Fibroblast of lung (primary cell): ENCODE measurements at regions not wholly inside any gene's neighbourhood (a gene's known extent, or its start where the extent isn't known, plus 50 kb on each side); places are given as distances from the start of the nearest gene placed in this dataset.

Source experiments
- DNase-seq, 2 donors: peaks; one replicate each; pipeline versions ENCODE4 v3.0.0 to v3.0.0-alpha.2; 2010; ENCODE audit warnings: low read depth in 2 of 2
- H2AFZ ChIP-seq: 2 replicates; pipeline ENCODE4 v1.5.1; 2012; ENCODE audit warnings: low read length, control low read depth, inconsistent platforms
- H3K27ac ChIP-seq: 2 replicates; pipeline ENCODE4 v1.5.1; 2011; ENCODE audit warnings: low read length, control low read depth; ENCODE audit not compliant: insufficient read depth
- H3K27me3 ChIP-seq: 2 replicates; pipeline ENCODE4 v1.5.1; 2011; ENCODE audit warnings: mild to moderate bottlenecking, low read length; ENCODE audit not compliant: control insufficient read depth, insufficient read depth
- H3K36me3 ChIP-seq: 2 replicates; pipeline ENCODE4 v1.5.1; 2011; ENCODE audit warnings: low read length; ENCODE audit not compliant: control insufficient read depth, insufficient read depth
- H3K4me1 ChIP-seq: 2 replicates; pipeline ENCODE4 v1.5.1; 2011; ENCODE audit warnings: low read length; ENCODE audit not compliant: control insufficient read depth, insufficient read depth; ENCODE audit errors: extremely low read depth
- H3K4me2 ChIP-seq: 2 replicates; pipeline ENCODE4 v1.5.1; 2011; ENCODE audit warnings: low read length, control low read depth; ENCODE audit not compliant: insufficient read depth; ENCODE audit errors: extremely low read depth
- H3K4me3 ChIP-seq, 4 experiments: fragments of 200-600 bp in 1 of 4; sonication (generic) in 1 of 4; replicated peaks in 1 of 4; 2 replicates each; pipeline ENCODE4 v1.5.1; 2011 to 2016; ENCODE audit warnings: low read length in 4 of 4, low read depth in 3 of 4, mild to moderate bottlenecking in 3 of 4, control low read depth in 2 of 4, inconsistent platforms in 1 of 4, mixed read lengths in 1 of 4; ENCODE audit not compliant: insufficient read depth in 1 of 4; ENCODE audit errors: control extremely low read depth in 1 of 4
- H3K79me2 ChIP-seq: 2 replicates; pipeline ENCODE4 v1.5.1; 2012; ENCODE audit warnings: mild to moderate bottlenecking, low read length, inconsistent platforms; ENCODE audit not compliant: control insufficient read depth, insufficient read depth
- H3K9ac ChIP-seq: 2 replicates; pipeline ENCODE4 v1.5.1; 2011; ENCODE audit warnings: mild to moderate bottlenecking, low read length, control low read depth; ENCODE audit not compliant: insufficient read depth
- H3K9me3 ChIP-seq: 2 replicates; pipeline ENCODE4 v1.5.1; 2012; ENCODE audit warnings: low read depth, low read length; ENCODE audit not compliant: control insufficient read depth, insufficient read depth
- H4K20me1 ChIP-seq: 2 replicates; pipeline ENCODE4 v1.5.1; 2011; ENCODE audit warnings: low read length; ENCODE audit not compliant: control insufficient read depth, insufficient read depth; ENCODE audit errors: extremely low read depth
- EZH2 ChIP-seq: IDR thresholded peaks from 2 replicates; pipeline ENCODE4 v1.5.1; 2012; ENCODE audit warnings: low read length, control low read depth, mild to moderate bottlenecking; ENCODE audit errors: missing control alignments
- TF ChIP-seq, protein P1 (sequence below), 2 donors: IDR thresholded peaks in 1 of 2; conservative IDR thresholded peaks in 1 of 2; 1 replicate in 1 of 2; 2 replicates in 1 of 2; pipeline ENCODE4 v1.5.1; 2011 to 2012; ENCODE audit warnings: low read length in 2 of 2, control low read depth in 1 of 2, inconsistent platforms in 1 of 2, low read depth in 1 of 2, mild to moderate bottlenecking in 1 of 2

DNA sequence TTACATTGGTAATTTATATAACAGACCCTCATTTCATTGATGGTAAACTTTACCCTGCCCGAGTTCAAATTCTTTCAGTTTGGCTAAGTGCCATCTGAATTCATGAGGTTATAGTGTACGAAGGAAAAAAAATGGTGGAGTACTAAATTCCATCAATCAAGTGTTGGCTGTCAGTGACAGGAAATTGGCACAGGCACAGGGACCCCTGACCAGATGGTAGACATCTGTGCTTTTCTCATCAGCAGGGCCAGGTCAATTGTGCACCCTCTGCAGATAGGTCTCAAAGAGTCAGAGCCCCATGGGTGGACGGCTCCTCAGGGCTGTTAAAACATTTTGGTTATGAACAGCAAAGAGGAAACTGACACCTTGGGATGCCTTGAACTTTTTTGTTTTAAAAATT is 439.2 kb downstream of the SETBP1 start:
- Histone ChIP-seq H3K27ac (no peak overlapping the region), H3K9ac (no peak overlapping the region), H3K27me3 (no peaks in the 10 kb centered on the region), H3K9me3 (no peaks in the 10 kb centered on the region), H3K4me3 (no peak overlapping the region), H3K79me2 (no peaks in the 10 kb centered on the region), H3K36me3 (no peaks in the 10 kb centered on the region), H4K20me1 (no peaks in the 10 kb centered on the region), H2AFZ (no peak overlapping the region), H3K4me1 (no peaks in the 10 kb centered on the region), H3K4me2 (no peak overlapping the region)
- DNase-seq: peak in 1 of 2 donors; percentile 20
- TF ChIP-seq, protein P1, sequence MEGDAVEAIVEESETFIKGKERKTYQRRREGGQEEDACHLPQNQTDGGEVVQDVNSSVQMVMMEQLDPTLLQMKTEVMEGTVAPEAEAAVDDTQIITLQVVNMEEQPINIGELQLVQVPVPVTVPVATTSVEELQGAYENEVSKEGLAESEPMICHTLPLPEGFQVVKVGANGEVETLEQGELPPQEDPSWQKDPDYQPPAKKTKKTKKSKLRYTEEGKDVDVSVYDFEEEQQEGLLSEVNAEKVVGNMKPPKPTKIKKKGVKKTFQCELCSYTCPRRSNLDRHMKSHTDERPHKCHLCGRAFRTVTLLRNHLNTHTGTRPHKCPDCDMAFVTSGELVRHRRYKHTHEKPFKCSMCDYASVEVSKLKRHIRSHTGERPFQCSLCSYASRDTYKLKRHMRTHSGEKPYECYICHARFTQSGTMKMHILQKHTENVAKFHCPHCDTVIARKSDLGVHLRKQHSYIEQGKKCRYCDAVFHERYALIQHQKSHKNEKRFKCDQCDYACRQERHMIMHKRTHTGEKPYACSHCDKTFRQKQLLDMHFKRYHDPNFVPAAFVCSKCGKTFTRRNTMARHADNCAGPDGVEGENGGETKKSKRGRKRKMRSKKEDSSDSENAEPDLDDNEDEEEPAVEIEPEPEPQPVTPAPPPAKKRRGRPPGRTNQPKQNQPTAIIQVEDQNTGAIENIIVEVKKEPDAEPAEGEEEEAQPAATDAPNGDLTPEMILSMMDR (conservative IDR thresholded peaks at IDR 0.05 in 1 of 2, IDR thresholded peaks at IDR 0.05 in 1 of 2; ENCODE audit: low read depth in 1 of 2, low read length in 2 of 2): no peak
- TF ChIP-seq EZH2: no peak

DNA sequence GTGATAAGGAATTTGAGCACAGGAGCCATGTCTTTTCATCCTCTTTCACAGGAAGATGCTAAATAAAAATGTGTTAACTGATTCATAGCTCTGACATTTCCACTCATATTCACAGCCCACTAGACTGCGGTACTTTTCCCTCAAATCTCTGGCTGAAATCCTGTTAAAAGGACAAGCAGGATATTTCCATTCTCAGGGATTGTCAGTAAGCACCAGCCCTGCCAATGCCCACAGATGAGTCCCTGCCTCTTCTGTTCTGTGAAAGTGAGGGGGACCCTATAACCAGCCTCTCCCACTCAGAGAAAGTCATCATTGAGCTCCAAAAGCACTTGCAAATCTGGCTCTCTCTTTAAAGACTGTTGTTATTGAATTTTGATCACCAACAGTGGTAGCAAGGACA is 440.5 kb downstream of the SETBP1 start:
- no peaks in the 10 kb centered on the region for H3K79me2 ChIP-seq
- DNase-seq: peak in 1 of 2 donors; percentile 27
- no peaks in the 10 kb centered on the region for H3K4me1 ChIP-seq
- H3K9me3 ChIP-seq: no peaks in the 10 kb centered on the region
- H3K4me3 ChIP-seq: no peak overlapping the region
- no peaks in the 10 kb centered on the region for H3K36me3 ChIP-seq
- H3K4me2 ChIP-seq: no peak overlapping the region
- H3K27me3 ChIP-seq: no peaks in the 10 kb centered on the region
- H3K9ac ChIP-seq: no peak overlapping the region
- H3K27ac ChIP-seq: no peak overlapping the region
- H2AFZ ChIP-seq: no peak overlapping the region
- no peaks in the 10 kb centered on the region for H4K20me1 ChIP-seq
- TF ChIP-seq EZH2: no peak
- TF ChIP-seq, protein P1 (conservative IDR thresholded peaks at IDR 0.05 in 1 of 2, IDR thresholded peaks at IDR 0.05 in 1 of 2; ENCODE audit: low read depth in 1 of 2, low read length in 2 of 2): no peak

DNA sequence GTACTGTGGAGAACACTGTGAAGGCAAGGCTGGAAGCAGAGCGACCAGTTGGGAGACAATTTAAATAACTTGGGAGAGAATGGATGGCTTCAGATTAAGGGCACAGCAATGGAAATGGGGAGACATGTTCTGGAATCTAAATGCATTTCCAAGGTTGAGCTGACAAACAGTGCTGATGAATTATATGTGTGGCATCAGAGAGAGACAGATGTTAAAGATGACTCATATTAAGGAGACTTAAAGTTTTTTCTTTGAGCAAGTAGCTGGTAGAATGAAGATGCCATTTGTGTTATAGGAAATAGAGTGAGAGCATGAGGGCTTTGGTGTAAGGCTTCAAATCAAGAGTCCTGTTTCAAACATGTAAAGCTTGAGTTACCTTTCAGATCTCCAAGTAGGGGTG is 441.8 kb downstream of the SETBP1 start:
- Histone ChIP-seq H3K9me3 (no peaks in the 10 kb centered on the region), H3K27ac (no peak overlapping the region), H3K79me2 (no peaks in the 10 kb centered on the region), H3K27me3 (no peaks in the 10 kb centered on the region), H3K9ac (no peak overlapping the region), H2AFZ (no peak overlapping the region), H3K4me2 (no peak overlapping the region), H3K36me3 (no peaks in the 10 kb centered on the region), H4K20me1 (no peaks in the 10 kb centered on the region), H3K4me1 (no peaks in the 10 kb centered on the region), H3K4me3 (no peak overlapping the region)
- DNase-seq: peak; percentile 11 to 25
- TF ChIP-seq EZH2: no peak
- TF ChIP-seq, protein P1 (conservative IDR thresholded peaks at IDR 0.05 in 1 of 2, IDR thresholded peaks at IDR 0.05 in 1 of 2; ENCODE audit: low read depth in 1 of 2, low read length in 2 of 2): no peak
